DMS114 treated with DMSO at 0.1 percent for 48 hours (cell line): ENCODE measurements at regions not wholly inside any gene's neighbourhood (a gene's known extent, or its start where the extent isn't known, plus 50 kb on each side); places are given as distances from the start of the nearest gene placed in this dataset.

Experiments used
- DNase-seq: peaks from one replicate; lab custom pipeline; 2025; ENCODE audit not compliant: unreplicated experiment; lab: John Stamatoyannopoulos, UW

GRCh38 chr11:115958089-115959000, 454.1 kb upstream of the CADM1 start:
- no peak for DNase-seq

DNA sequence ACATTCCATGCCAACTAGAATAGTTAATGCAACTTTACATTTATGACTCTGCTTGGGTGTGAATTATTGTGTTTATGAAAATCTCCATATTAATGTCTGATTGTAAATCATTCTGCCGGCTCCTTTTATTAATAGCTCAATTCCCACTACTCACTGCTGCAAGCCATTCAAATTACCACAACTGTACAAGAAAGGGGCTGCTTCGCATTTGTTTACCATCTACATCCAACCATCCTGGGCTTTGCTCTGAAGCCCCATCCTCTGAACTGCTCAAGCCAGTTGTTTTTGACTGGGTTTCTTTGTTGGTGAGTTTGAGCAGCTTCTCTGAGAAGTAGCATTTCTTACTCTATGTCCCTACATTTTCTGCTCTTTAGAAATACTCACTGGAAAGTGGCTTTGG, 451.6 kb upstream of the CADM1 start:
- DNase-seq: no peak

GRCh38 chr11:115950660-115951059, 446.4 kb upstream of the CADM1 start:
- no peak for DNase-seq

GRCh38 chr11:115944596-115944995, 440.4 kb upstream of the CADM1 start:
- DNase-seq: no peak

DNA sequence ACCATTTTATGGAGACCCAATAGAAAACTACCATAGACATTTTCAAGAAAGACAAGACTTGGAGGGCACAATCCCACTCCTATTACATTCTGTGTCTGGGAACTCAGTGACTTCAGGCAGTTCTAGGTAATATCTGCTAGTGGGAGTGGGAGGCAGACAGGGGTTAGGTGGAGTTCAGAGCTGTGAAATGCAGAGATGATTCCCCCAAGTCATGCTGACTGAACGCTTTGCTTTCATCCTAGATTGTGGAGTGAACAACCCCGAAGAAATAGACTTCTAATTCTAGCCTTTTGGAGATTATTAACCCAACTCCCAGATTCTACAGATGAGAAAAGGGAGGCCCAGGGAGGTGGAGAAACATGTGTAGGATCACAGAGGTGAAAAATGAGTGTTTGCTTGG, 437.8 kb upstream of the CADM1 start:
- DNase-seq: no peak

GRCh38 chr11:115941481-115941993, 437.3 kb upstream of the CADM1 start:
- no peak for DNase-seq

DNA sequence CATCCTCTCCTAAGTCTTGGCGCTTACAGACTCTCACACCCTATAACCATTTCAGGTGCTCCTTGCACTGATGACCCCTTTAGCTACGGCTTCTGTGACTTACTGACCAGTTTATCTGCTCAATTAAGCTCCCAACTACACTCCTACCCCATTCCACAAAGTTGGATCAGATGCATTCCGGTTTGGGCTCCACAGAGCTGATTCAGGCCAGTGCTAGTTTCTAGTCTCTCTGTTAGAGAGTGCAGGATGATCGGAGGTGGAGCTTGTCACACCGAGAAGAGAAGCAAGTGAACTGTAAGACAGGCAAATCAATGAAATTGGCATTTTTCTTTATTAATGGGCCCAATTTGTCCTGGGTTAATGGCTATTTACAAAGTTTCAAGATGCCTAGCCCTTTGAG, 436.8 kb upstream of the CADM1 start:
- DNase-seq: no peak

DNA sequence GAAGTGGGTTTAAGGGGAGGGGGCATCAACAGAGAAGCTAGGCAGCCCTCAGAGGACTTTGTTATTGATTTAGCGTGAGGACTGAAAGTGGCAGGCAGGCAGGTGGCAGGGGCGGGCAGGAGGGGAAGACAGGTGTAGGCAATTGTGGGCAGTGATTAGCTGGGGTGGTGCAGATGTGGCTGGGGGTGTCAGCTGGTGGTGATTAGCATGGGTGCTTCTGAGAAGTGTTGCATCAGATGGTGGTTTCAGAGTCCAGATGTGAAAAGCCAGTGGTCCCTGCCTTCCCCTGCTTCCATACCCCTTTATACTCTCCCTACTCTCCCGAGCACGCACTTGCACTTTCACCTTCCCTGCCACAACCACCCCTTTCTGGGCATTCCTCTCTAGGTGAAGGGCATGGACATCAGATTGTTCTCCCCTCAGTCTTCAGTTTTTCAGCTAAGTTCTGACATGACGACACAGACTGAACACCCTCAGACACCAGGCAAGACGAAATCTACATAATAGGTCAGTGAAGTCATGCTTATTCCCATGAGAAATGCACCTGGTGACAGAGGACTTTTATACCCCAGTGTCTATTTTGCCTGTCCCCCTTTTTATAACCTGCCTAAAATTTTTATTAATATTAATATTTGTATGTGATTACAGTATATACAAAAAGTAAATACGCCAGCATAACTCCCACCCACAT, 435.7 kb upstream of the CADM1 start:
- DNase-seq: no peak

- DNase-seq: no peak
Measured at GRCh38 chr11:115939104-115939730, 435.0 kb upstream of the CADM1 start.

DNA sequence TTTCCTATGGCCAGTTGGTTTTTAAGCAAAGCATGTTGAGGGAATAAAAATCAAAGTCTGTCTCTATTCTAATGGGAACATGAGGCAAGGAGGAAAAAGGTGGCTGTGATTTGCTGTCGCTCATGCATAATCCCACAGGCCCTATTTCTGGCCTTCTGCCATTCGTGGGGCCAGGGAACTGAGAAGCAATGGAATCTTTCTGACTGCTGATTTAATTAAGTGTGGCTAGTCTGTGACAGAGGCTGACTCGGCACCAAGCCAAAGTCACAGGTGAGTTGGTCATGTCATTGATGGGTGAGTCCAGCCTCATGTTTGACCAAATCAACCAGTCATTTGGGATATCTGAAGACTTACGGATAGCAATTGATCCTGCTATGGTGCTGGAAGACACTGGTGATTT, 429.3 kb upstream of the CADM1 start:
- no peak for DNase-seq

DNA sequence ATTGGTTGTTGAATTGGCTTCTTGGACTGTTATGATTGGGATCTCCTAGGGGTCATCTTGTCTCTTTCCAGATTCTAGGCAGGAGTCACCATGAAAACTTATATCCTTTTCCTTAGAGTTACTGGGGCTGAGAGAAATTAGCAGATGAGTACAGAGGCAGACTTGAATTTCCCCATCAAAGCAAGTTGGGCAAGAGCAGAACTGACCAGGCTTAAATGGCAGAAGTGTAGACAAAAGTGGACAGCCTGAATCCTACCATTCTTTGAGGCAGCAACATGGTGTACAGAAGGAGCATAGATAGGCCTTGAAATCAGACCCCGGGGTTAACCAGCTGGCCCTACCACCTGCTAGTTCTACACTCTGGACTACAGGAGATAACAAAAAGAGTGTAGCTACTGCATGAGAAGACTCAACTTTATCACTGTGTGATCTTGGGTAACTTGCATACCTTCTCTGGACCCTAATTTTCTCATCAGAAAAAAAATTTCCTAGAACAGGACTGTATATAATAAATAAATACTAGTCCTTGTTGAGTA, 427.4 kb upstream of the CADM1 start:
- no peak for DNase-seq

- DNase-seq: no peak
Measured at GRCh38 chr11:115930886-115931547, 426.8 kb upstream of the CADM1 start.

- DNase-seq: no peak
Measured at GRCh38 chr11:115930291-115930690, 426.1 kb upstream of the CADM1 start.

- no peak for DNase-seq
Measured at GRCh38 chr11:115929618-115930129, 425.5 kb upstream of the CADM1 start.

DNA sequence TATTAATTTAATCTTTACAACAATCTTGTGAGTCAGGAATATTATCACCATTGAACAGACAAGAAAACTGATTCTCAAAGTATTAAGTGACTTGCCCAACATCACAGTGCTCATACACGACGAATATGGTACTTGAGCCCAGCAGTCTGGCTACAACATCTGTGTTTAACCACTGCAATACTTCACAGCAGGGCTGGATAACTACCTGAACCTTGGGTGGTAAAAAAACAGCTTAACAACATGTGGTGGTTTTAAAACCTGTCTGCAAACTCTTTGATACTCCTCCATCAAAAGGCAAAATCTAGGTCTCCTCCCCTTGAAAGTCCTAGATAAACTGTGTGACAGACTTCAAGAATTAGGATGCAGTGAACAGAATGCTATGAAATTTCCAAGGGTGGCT, 424.6 kb upstream of the CADM1 start:
- DNase-seq: no peak

GRCh38 chr11:115927823-115928329, 423.7 kb upstream of the CADM1 start:
- DNase-seq: no peak

GRCh38 chr11:115926601-115927000, 422.4 kb upstream of the CADM1 start:
- no peak for DNase-seq

- DNase-seq: no peak
Measured at GRCh38 chr11:115926138-115926537, 421.9 kb upstream of the CADM1 start.

DNA sequence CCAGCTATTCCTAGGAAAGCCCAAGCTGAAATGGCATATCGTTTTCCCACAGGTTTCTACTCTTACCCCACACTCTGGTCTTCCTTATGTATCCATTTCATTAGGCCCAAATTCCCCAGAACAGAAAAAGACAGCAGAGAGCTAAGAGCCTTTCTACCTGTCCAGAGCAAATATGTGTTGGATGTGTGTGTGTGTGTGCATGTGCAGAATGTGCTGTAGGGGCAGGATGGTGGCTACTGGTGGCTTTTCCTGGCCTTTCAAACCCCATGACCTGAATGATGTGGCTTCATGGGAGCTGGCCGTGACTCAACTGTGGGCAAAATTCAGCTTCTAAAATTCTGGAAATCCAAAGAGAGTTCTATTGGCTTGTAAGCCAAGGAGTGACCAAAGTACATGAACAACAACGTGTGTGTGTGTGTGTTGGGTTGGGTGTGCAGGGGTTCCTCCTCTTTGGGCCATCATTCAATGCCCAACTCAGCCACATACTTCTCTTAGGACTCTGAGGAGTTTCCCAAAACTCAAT, 421.4 kb upstream of the CADM1 start:
- no peak for DNase-seq
